GM19023 (cell line): ENCODE measurements at regions not wholly inside any gene's neighbourhood (a gene's known extent, or its start where the extent isn't known, plus 50 kb on each side); places are given as distances from the start of the nearest gene placed in this dataset.

ENCODE experiments used
- ATAC-seq: cut with Tn5 transposase; IDR thresholded peaks from one replicate; pipeline ENCODE4 v1.9.1; 2021; ENCODE audit warnings: mild to moderate bottlenecking, moderate library complexity; ENCODE audit not compliant: unreplicated experiment

- ATAC-seq, result no peak
Measured at GRCh38 chr5:119879446-119879845, 250.1 kb downstream of the FAM170A start.

GRCh38 chr5:119895066-119895465 lies 265.7 kb downstream of the FAM170A start:
- ATAC-seq, result no peak

GRCh38 chr5:119896826-119897536 lies 267.6 kb downstream of the FAM170A start:
- ATAC-seq, result no peak

- ATAC-seq, result no peak
Measured at GRCh38 chr5:119897537-119898370, 268.4 kb downstream of the FAM170A start.

GRCh38 chr5:119899981-119900380 lies 270.6 kb downstream of the FAM170A start:
- ATAC-seq, result no peak

GRCh38 chr5:119902593-119902992 lies 273.2 kb downstream of the FAM170A start:
- no peak for ATAC-seq

- no peak for ATAC-seq
Measured at GRCh38 chr5:119913425-119913824, 284.1 kb downstream of the FAM170A start.

- ATAC-seq, result no peak
Measured at GRCh38 chr5:119919279-119919678, 289.9 kb downstream of the FAM170A start.

GRCh38 chr5:119926301-119926700 lies 296.9 kb downstream of the FAM170A start:
- no peak for ATAC-seq

GRCh38 chr5:119928974-119929373 lies 299.6 kb downstream of the FAM170A start:
- no peak for ATAC-seq

GRCh38 chr5:119930490-119930889 lies 301.1 kb downstream of the FAM170A start:
- no peak for ATAC-seq

- ATAC-seq, result no peak
Measured at GRCh38 chr5:119943148-119943547, 313.8 kb downstream of the FAM170A start.

- no peak for ATAC-seq
Measured at GRCh38 chr5:119945691-119946090, 316.3 kb downstream of the FAM170A start.

- no peak for ATAC-seq
Measured at GRCh38 chr5:119948162-119948561, 318.8 kb downstream of the FAM170A start.

- ATAC-seq, result no peak
Measured at GRCh38 chr5:119949426-119949999, 320.2 kb downstream of the FAM170A start.

GRCh38 chr5:119951330-119951934 lies 322.1 kb downstream of the FAM170A start:
- ATAC-seq, result no peak

GRCh38 chr5:119953474-119953873 lies 324.1 kb downstream of the FAM170A start:
- no peak for ATAC-seq

- no peak for ATAC-seq
Measured at GRCh38 chr5:119954106-119954505, 324.7 kb downstream of the FAM170A start.

GRCh38 chr5:119961993-119962392 lies 332.6 kb downstream of the FAM170A start:
- ATAC-seq, result no peak

GRCh38 chr5:119966028-119966427 lies 336.7 kb downstream of the FAM170A start:
- no peak for ATAC-seq

- no peak for ATAC-seq
Measured at GRCh38 chr5:119968690-119969089, 339.3 kb downstream of the FAM170A start.
